AG09309 (cell line): ENCODE measurements at regions not wholly inside any gene's neighbourhood (a gene's known extent, or its start where the extent isn't known, plus 50 kb on each side); places are given as distances from the start of the nearest gene placed in this dataset.

ENCODE experiments used
- DNase-seq: peaks from one replicate; pipeline ENCODE4 v3.0.0-alpha.2; 2010; ENCODE audit warnings: low read depth
- H3K4me3 ChIP-seq: 2 replicates; pipeline ENCODE4 v1.5.1; 2011; ENCODE audit warnings: mild to moderate bottlenecking, low read depth, low read length, moderate library complexity; ENCODE audit not compliant: control insufficient read depth
- TF ChIP-seq, protein P1 (sequence below): IDR thresholded peaks from 2 replicates; pipeline ENCODE4 v1.5.1; 2011; ENCODE audit warnings: mild to moderate bottlenecking, low read depth, low read length, inconsistent platforms; ENCODE audit not compliant: insufficient read depth, control insufficient read depth; ENCODE audit errors: missing control alignments

DNA sequence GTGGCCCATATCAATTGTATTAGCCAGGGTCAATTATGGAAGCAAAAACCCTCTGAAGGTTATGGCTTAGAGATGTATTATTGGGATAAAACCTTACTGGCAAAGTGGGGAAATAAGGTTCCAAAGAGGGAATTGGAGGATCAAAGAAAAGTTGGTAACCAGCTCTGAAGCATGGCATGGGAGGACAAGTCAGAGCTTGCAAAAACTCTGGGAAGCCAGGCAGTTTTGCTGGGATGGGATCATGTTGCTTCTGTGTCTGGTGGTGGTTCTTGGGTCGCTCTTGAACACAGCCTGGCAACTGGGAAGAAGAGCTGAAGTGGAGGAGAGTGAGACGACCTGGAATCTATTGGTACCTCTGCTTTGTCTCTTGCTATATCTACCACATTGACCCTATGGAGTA is 162.6 kb downstream of the PMAIP1 start:
- H3K4me3 ChIP-seq: no peak overlapping the region
- no peak for DNase-seq
- TF ChIP-seq, protein P1, sequence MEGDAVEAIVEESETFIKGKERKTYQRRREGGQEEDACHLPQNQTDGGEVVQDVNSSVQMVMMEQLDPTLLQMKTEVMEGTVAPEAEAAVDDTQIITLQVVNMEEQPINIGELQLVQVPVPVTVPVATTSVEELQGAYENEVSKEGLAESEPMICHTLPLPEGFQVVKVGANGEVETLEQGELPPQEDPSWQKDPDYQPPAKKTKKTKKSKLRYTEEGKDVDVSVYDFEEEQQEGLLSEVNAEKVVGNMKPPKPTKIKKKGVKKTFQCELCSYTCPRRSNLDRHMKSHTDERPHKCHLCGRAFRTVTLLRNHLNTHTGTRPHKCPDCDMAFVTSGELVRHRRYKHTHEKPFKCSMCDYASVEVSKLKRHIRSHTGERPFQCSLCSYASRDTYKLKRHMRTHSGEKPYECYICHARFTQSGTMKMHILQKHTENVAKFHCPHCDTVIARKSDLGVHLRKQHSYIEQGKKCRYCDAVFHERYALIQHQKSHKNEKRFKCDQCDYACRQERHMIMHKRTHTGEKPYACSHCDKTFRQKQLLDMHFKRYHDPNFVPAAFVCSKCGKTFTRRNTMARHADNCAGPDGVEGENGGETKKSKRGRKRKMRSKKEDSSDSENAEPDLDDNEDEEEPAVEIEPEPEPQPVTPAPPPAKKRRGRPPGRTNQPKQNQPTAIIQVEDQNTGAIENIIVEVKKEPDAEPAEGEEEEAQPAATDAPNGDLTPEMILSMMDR: no peak

DNA sequence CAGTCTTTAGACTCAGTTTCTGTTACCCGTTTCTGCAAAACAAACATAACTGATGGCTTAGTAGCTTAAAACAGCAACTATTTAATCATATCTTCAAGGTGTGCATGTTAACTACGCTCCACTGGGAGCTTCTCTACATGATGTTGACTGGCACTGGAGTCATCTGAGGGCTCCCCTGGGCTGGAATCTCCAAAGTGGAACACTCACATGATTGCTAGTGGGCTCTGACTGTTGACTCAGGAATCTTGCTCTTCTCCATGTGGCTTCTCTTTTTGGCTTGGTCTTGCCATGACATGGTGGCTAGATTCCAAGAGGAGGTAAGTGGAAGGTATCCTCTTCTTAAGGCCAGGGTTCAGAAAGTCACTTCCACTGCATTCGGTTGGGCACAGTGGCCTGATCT is 160.8 kb downstream of the PMAIP1 start:
- no peak overlapping the region for H3K4me3 ChIP-seq
- DNase-seq: no peak
- TF ChIP-seq, protein P1: no peak

DNA sequence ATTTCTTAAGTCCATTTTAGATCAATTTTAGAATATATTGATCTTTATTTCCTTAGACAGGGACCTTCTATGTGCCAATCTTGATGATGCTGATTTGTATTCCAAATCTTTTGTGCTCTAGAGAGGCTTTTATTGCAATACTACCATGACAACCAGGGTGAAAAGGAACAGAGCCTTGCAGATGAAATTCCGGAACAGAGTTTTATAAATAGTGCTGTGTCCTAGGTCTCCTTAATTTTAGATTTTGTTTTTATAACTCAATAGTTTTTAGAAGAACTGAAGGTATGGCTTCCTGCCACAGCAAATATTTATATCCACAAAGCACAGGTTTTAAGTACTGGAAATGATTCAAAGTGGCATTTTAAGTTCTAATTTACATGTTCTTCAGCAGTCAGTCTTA is 160.2 kb downstream of the PMAIP1 start:
- no peak overlapping the region for H3K4me3 ChIP-seq
- TF ChIP-seq, protein P1: no peak
- DNase-seq: no peak

DNA sequence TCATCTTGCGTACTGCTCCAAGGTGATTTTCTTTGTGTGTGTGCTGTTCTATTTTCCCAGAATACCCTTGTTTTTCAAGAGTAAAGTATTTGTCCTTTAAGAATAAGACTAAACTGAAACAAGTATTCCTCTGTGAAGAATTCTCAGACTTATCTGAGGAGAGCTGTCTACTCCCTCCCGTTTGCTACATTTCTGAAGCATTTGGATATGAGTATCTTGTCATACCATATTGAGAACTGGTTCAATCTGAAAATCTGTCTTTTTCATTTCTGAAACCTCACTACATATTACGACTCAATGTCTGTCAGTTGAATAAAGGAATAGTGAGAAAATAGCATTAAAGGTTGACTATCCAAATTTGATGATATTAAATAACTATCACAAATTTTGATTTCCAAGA is 159.4 kb downstream of the PMAIP1 start:
- no peak for DNase-seq
- H3K4me3 ChIP-seq: no peak overlapping the region
- TF ChIP-seq, protein P1: no peak

DNA sequence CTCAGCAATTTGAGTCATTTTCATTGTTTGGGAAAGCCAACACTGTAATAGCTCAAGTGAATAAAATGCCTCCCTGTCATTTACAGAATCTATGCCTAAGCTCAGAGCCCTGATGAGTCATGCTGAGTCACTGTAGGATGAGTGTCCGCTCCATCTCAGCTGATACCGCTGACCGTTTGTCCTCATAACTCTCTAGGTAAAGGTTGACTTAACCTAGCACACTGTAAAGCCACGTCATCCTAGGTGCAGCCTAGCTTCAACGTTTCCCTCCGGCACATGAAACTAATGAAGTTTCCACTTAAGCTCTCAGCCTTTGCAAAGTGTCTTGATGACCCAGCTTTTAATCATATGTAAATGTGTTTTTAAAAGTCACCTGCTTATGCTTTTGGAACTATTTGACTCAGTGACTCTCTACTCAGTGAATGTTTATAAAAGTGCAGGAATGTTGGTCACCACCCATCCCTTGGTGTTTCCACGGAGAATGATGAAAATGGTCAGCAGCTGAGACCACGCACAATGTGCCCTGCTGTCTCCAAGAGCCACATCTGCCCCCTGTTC is 154.0 kb downstream of the PMAIP1 start:
- no peak overlapping the region for H3K4me3 ChIP-seq
- peak; percentile 72 for DNase-seq
- TF ChIP-seq, protein P1: no peak

DNA sequence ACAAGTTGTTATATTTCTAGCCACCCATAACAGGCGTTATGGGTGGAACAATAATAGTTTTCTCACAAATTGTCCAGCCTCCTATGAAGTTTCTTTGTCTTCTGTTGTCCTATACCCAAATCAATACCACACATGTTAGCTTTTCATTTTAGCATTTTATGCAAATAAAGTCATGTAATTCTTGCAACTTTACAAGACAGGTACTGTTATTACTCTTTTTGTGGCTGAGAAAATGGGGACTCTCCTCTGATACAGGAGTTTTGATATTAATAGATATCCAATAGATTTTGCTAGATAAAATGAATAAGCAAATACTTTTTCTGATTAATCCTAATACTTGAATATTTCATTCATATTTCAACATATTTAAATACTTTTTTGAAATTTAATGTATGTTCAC is 151.0 kb downstream of the PMAIP1 start:
- DNase-seq: no peak
- no peak overlapping the region for H3K4me3 ChIP-seq
- TF ChIP-seq, protein P1: no peak

DNA sequence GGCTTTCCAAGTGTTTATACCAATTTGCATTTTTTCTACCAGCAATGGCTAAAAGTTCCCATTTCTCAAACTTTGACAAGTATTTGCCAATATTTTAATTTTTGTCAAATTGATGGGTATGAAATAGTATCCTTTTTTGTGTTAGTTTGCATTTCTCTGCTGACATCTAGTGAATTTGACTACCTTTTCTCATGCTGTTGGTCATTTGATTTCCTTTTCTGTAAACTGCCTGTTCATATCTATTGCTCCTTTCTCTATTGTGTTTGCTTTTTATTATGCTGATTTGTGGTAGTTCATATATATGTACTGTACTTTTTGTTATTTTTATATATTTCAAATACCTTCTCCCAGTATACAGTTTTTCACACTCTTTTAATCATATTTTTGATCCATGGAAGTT is 149.4 kb downstream of the PMAIP1 start:
- H3K4me3 ChIP-seq: no peak overlapping the region
- TF ChIP-seq, protein P1: no peak
- no peak for DNase-seq
